PC-3 (cell line): ENCODE measurements at regions not wholly inside any gene's neighbourhood (a gene's known extent, or its start where the extent isn't known, plus 50 kb on each side); places are given as distances from the start of the nearest gene placed in this dataset.
"Not testable (repeated sequence)": the region's sequence is repeated elsewhere in the genome, so short reads cannot be mapped to it uniquely, and the experiment has no call there.

ENCODE experiments used
- CTCF ChIP-seq: fragments of 300-600 bp; sonication (generic); conservative IDR thresholded peaks from 2 replicates; pipeline ENCODE4 v1.5.1; 2017; ENCODE audit warnings: antibody characterized with exemption, low read depth, mild to moderate bottlenecking, low read length
- EZH2 ChIP-seq: fragments of 300-600 bp; sonication (generic); IDR thresholded peaks from one replicate; pipeline ENCODE4 v1.6.1; 2017; ENCODE audit warnings: antibody characterized with exemption, mild to moderate bottlenecking, low read length; ENCODE audit not compliant: unreplicated experiment
- EZH2phosphoT487 ChIP-seq: fragments of 300-600 bp; sonication (generic); IDR thresholded peaks from 2 replicates; pipeline ENCODE4 v1.6.1; 2018; ENCODE audit warnings: mild to moderate bottlenecking, antibody characterized with exemption, low read length, borderline replicate concordance

- not testable (repeated sequence) for TF ChIP-seq CTCF, EZH2, EZH2phosphoT487
These were observed 138.9 kb upstream of the TMEM229A start for GRCh38 chr7:124171812-124172211.
